ENCODE measurements at regions not wholly inside any gene's neighbourhood (a gene's known extent, or its start where the extent isn't known, plus 50 kb on each side); places are given as distances from the start of the nearest gene placed in this dataset.

DNA sequence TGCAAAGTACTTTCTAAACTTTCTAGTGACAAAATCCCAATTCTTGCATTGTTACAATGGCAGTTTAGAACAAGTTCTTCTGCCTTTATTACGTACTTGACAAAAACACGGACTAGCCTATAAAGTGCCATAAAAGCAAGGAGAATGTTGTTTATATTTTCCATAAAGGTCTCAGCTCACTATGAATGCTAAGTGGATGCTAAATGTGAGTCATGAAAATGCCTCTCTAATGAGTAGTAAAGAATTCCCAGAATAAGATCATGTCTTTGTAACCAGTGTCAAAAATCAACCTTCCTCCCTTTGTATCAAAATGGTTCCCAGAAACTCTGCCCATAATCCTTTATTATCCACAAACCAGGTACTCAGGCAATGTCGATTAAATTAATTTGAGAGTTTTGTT, 539.8 kb upstream of the SLIT2 start:
- TF ChIP-seq, protein P1, sequence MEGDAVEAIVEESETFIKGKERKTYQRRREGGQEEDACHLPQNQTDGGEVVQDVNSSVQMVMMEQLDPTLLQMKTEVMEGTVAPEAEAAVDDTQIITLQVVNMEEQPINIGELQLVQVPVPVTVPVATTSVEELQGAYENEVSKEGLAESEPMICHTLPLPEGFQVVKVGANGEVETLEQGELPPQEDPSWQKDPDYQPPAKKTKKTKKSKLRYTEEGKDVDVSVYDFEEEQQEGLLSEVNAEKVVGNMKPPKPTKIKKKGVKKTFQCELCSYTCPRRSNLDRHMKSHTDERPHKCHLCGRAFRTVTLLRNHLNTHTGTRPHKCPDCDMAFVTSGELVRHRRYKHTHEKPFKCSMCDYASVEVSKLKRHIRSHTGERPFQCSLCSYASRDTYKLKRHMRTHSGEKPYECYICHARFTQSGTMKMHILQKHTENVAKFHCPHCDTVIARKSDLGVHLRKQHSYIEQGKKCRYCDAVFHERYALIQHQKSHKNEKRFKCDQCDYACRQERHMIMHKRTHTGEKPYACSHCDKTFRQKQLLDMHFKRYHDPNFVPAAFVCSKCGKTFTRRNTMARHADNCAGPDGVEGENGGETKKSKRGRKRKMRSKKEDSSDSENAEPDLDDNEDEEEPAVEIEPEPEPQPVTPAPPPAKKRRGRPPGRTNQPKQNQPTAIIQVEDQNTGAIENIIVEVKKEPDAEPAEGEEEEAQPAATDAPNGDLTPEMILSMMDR (IDR thresholded peaks at IDR 0.05; ENCODE audit: insufficient read depth, low read length, poor library complexity, severe bottlenecking), result no peak
- no peaks in the 10 kb centered on the region for H3K36me3 ChIP-seq (ENCODE audit: control insufficient read depth, insufficient read depth, low read length)
- DNase-seq (ENCODE audit: low read depth), result no peak
- no peaks in the 10 kb centered on the region for H3K27me3 ChIP-seq (ENCODE audit: control insufficient read depth, insufficient read depth, low read length)
- H3K4me3 ChIP-seq (ENCODE audit: low read depth, low read length), result no peak overlapping the region

DNA sequence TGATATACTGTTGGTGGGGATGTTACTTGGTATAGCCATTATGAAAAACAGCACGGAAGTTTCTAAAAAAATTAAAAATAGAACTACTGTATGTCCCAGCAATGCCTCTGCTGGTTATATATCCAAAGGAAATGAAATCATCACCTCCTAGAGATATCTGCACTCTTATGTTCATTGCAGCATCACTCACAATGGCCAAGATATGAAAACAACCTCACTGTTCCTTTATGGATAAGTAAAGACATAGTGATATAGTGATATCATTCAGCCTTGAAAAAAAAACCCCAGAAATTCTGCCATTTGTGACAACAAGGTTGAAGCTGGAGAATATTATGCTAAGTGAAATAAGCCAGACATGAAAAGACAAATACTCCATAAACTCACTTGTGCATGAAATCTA, 543.8 kb upstream of the SLIT2 start:
- Histone ChIP-seq H3K36me3 (ENCODE audit: control insufficient read depth, insufficient read depth, low read length) (no peaks in the 10 kb centered on the region), H3K27me3 (ENCODE audit: control insufficient read depth, insufficient read depth, low read length) (no peaks in the 10 kb centered on the region), H3K4me3 (ENCODE audit: low read depth, low read length) (no peak overlapping the region)
- no peak for DNase-seq (ENCODE audit: low read depth)
- TF ChIP-seq, protein P1 (IDR thresholded peaks at IDR 0.05; ENCODE audit: insufficient read depth, low read length, poor library complexity, severe bottlenecking), result no peak

DNA sequence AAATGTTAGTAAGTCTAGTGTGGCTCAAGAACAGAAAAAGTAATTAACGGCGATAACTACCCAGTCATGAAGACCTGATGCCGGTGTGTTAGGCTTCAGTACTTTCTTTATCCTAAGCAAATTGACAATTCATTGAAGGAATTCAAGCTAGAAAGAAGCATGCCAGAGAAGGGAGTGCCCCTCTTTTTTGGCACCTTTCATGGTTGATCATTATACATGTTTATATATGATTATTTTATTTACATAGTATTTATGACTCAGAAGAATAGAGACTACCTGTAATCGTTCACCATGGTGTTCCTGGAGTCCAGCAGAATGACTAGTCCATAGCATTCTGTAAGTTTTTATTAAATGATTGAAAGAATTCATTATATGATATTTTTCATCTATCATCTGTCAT, 548.3 kb upstream of the SLIT2 start:
- TF ChIP-seq, protein P1 (IDR thresholded peaks at IDR 0.05; ENCODE audit: insufficient read depth, low read length, poor library complexity, severe bottlenecking), result no peak
- H3K27me3 ChIP-seq (ENCODE audit: control insufficient read depth, insufficient read depth, low read length), result no peaks in the 10 kb centered on the region
- H3K36me3 ChIP-seq (ENCODE audit: control insufficient read depth, insufficient read depth, low read length), result no peaks in the 10 kb centered on the region
- no peak overlapping the region for H3K4me3 ChIP-seq (ENCODE audit: low read depth, low read length)
- DNase-seq (ENCODE audit: low read depth), result no peak

DNA sequence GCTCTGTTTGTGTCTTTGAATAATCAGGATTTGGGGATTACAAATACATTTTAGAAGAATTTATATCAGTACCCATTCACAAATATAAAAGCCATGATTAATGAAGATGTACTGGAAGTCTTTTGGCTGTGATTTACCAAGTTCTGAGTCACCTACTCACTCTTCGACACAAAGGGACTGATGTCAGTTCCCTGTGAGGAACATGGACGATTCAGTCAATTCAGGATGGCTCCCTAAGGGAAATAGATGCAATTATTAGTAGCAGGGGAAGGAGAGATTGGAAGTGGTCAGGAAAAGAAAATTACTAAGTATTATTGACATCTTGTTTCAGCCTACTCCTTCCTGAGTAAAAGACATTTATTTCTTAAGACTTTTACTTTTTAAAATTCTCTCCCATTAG, 550.7 kb upstream of the SLIT2 start:
- TF ChIP-seq, protein P1 (IDR thresholded peaks at IDR 0.05; ENCODE audit: insufficient read depth, low read length, poor library complexity, severe bottlenecking), result no peak
- Histone ChIP-seq H3K4me3 (ENCODE audit: low read depth, low read length) (no peak overlapping the region), H3K36me3 (ENCODE audit: control insufficient read depth, insufficient read depth, low read length) (no peaks in the 10 kb centered on the region), H3K27me3 (ENCODE audit: control insufficient read depth, insufficient read depth, low read length) (no peaks in the 10 kb centered on the region)
- peak; percentile 14 for DNase-seq (ENCODE audit: low read depth)

DNA sequence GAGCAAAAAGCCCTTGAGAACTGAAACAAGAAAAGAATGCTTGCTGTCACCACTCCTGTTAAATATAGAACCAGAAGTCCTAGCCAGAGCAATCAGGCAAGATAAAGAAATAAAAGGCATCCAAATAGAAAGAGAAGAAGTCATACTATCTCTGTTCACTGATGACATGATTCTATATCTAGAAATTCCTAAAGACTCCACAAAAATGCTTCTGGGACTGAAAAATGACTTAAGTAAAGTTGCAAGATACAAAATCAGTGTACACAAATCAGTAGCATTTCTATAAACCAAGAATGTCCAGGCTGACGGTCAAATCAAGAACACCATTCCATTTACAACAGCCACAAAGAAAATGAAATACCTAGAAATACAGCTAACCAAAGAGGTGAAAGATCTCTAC, 552.7 kb upstream of the SLIT2 start:
- Histone ChIP-seq H3K36me3 (ENCODE audit: control insufficient read depth, insufficient read depth, low read length) (no peaks in the 10 kb centered on the region), H3K27me3 (ENCODE audit: control insufficient read depth, insufficient read depth, low read length) (no peaks in the 10 kb centered on the region), H3K4me3 (ENCODE audit: low read depth, low read length) (no peak overlapping the region)
- TF ChIP-seq, protein P1 (IDR thresholded peaks at IDR 0.05; ENCODE audit: insufficient read depth, low read length, poor library complexity, severe bottlenecking), result no peak
- no peak for DNase-seq (ENCODE audit: low read depth)

DNA sequence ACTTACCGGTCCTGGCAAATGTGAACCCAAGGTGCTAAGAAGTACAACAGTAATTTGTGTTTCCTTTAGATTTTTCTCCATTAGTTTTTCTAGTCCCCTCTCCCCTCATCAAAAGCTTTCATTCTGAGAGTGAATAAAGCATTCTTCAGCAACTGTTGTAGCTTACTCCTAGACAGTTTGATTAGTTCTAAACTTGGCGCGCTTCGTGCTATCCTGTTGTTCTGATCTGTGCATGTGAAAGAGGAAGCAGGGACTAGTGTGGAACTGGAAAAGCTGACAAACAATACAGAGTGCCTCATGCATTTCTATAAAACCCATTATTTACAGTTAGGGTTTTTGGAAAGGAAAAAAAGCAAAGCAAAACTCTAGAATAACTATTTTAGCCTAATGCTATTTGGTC, 556.9 kb upstream of the SLIT2 start:
- Histone ChIP-seq H3K27me3 (ENCODE audit: control insufficient read depth, insufficient read depth, low read length) (no peaks in the 10 kb centered on the region), H3K36me3 (ENCODE audit: control insufficient read depth, insufficient read depth, low read length) (no peaks in the 10 kb centered on the region), H3K4me3 (ENCODE audit: low read depth, low read length) (no peak overlapping the region)
- DNase-seq (ENCODE audit: low read depth), result no peak
- TF ChIP-seq, protein P1 (IDR thresholded peaks at IDR 0.05; ENCODE audit: insufficient read depth, low read length, poor library complexity, severe bottlenecking), result no peak
